Kidney (tissue), 13 donors: ENCODE measurements at regions not wholly inside any gene's neighbourhood (a gene's known extent, or its start where the extent isn't known, plus 50 kb on each side); places are given as distances from the start of the nearest gene placed in this dataset.

Experiments
- DNase-seq, 5 donors: peaks; one replicate each; pipeline ENCODE4 v3.0.0-alpha.2; 2013 to 2020
- FAIRE-seq: peaks from 2 replicates; lab custom pipeline; 2012; peaks lifted over from hg19 to GRCh38; lab: Jason Lieb, UNC
- H3K27ac ChIP-seq, 2 donors: one replicate each; pipeline ENCODE4 v1.7.0; 2013; ENCODE audit warnings: low read depth in 2 of 2, low read length in 2 of 2, inconsistent platforms in 1 of 2
- H3K27me3 ChIP-seq: one replicate; pipeline ENCODE4 v1.7.1; 2013; ENCODE audit warnings: low read length, inconsistent platforms; ENCODE audit not compliant: control insufficient read depth, insufficient read depth
- H3K36me3 ChIP-seq, 3 donors: one replicate each; pipeline versions ENCODE4 v1.7.0 to v1.7.1; 2013; ENCODE audit warnings: low read length in 3 of 3, control low read depth in 1 of 3, inconsistent platforms in 1 of 3; ENCODE audit not compliant: insufficient read depth in 3 of 3, control insufficient read depth in 2 of 3
- H3K4me1 ChIP-seq, 3 donors: one replicate each; pipeline versions ENCODE4 v1.7.0 to v1.7.1; 2013; ENCODE audit warnings: low read length in 3 of 3, inconsistent platforms in 1 of 3, low read depth in 1 of 3; ENCODE audit not compliant: control insufficient read depth in 2 of 3, insufficient read depth in 2 of 3
- H3K4me3 ChIP-seq, 3 donors: one replicate each; pipeline versions ENCODE4 v1.7.0 to v1.8.1; 2013; ENCODE audit warnings: low read length in 3 of 3, control low read depth in 1 of 3, inconsistent platforms in 1 of 3
- H3K9ac ChIP-seq, 3 donors: one replicate each; pipeline versions ENCODE4 v1.7.0 to v1.7.1; 2013; ENCODE audit warnings: low read length in 3 of 3, control low read depth in 1 of 3, inconsistent platforms in 1 of 3
- H3K9me3 ChIP-seq, 3 donors: one replicate each; pipeline versions ENCODE4 v1.7.0 to v1.7.1; 2013; ENCODE audit warnings: low read length in 3 of 3, control low read depth in 1 of 3, inconsistent platforms in 1 of 3; ENCODE audit not compliant: control insufficient read depth in 2 of 3, insufficient read depth in 1 of 3
- CTCF ChIP-seq: IDR thresholded peaks from 3 replicates; pipeline ENCODE4 v1.5.1; 2012; ENCODE audit warnings: mild to moderate bottlenecking, moderate library complexity, borderline replicate concordance; ENCODE audit not compliant: insufficient read depth; ENCODE audit errors: extremely low read depth
- intact Hi-C: fragments of 100-400 bp; cut with DNase I; formaldehyde crosslinking; loops from one replicate; pipeline ENCODE4 v1.11.1; 2022
- donor health status: control.
- donor health status: control.
- donor health status: control.
- donor health status: control.
- donor health status: control.
- donor health status: DM: yes; HTN: yes; CAD: no.
- donor health status: Normal renal cell carcinoma (clear cell type).

- Histone ChIP-seq H3K36me3 (no peaks in the 10 kb centered on the region), H3K4me3 (no peak overlapping the region), H3K27me3 (no peaks in the 10 kb centered on the region), H3K4me1 (peaks cover 0 to 30% (median 21%) of the 10 kb centered on the region in 3 donors), H3K9ac (no peak overlapping the region), H3K27ac (no peak overlapping the region), H3K9me3 (no peaks in the 10 kb centered on the region)
- no peak for TF ChIP-seq CTCF
- intact Hi-C loops, result no loop called here
- DNase-seq, result no peak
- FAIRE-seq, result no peak
These were observed 316.3 kb downstream of the SEC14L1 start for GRCh38 chr17:77456951-77457548.

DNA sequence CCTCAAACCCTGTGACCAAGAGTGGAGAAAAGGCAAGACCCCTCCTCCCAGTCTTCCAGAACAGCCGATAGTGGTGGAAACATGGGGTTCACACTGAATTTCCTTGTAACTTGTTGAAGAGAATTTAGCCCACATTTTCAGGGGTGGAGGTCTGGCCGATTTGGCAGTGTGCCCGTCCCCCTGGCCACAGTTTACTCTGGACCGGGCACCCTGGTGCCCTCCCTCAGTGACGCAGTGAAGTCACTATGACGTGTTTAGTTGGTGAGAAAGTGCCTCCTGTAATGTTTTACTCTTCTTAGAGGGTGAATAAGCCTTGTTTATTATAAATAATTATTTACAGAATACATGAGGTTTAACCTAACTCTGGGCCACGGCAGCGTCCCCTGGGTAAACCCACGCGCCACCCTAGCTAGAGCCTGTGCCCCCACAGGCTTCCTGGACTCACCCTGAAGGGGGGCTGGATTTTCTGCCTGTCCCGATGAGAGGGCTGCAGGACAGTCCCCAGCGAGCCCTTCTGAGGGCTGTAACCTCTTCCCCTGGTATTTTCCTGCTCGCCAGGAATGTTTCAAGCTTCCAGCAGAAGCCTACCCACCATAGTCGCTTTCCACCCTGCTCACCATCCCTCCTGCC is 316.9 kb downstream of the SEC14L1 start:
- Histone ChIP-seq H3K9ac (no peak overlapping the region), H3K9me3 (no peaks in the 10 kb centered on the region), H3K4me3 (no peak overlapping the region), H3K36me3 (no peaks in the 10 kb centered on the region), H3K4me1 (peaks cover 0 to 25% (median 16%) of the 10 kb centered on the region in 3 donors), H3K27ac (peak overlapping the region in 1 of 2 donors; percentile 43), H3K27me3 (no peaks in the 10 kb centered on the region)
- FAIRE-seq (no peak), DNase-seq (no peak)
- no peak for TF ChIP-seq CTCF
- intact Hi-C loops, result no loop called here

GRCh38 chr17:77458202-77459017 is 317.6 kb downstream of the SEC14L1 start:
- Histone ChIP-seq H3K27me3 (no peaks in the 10 kb centered on the region), H3K9me3 (no peaks in the 10 kb centered on the region), H3K4me1 (peaks cover 0 to 27% (median 20%) of the 10 kb centered on the region in 3 donors), H3K9ac (no peak overlapping the region), H3K27ac (peak overlapping the region in 1 of 2 donors; percentile 43), H3K4me3 (no peak overlapping the region), H3K36me3 (no peaks in the 10 kb centered on the region)
- TF ChIP-seq CTCF, result no peak
- intact Hi-C loops, result no loop called here
- DNase-seq, result no peak
- no peak for FAIRE-seq
